Ovary (tissue), 7 donors: ENCODE measurements at regions not wholly inside any gene's neighbourhood (a gene's known extent, or its start where the extent isn't known, plus 50 kb on each side); places are given as distances from the start of the nearest gene placed in this dataset.
A peak's percentile ranks its signal among the peaks of the same experiment; 100 is the strongest.

Source experiments
- DNase-seq, 5 donors: peaks; one replicate each; pipeline ENCODE4 v3.0.0-alpha.2; 2019 to 2020
- H3K27ac ChIP-seq, 2 donors: fragments of 200-600 bp; one replicate each; pipeline versions ENCODE4 v1.5.1 to v1.8.0; 2019 to 2022
- H3K27me3 ChIP-seq: fragments of 200-600 bp; one replicate; pipeline ENCODE4 v1.8.0; 2022
- H3K36me3 ChIP-seq: fragments of 200-600 bp; sonication (generic); one replicate; pipeline ENCODE4 v1.5.1; 2019
- H3K4me1 ChIP-seq: one replicate; pipeline ENCODE4 v1.8.1; 2013; ENCODE audit warnings: mild to moderate bottlenecking, moderate library complexity; ENCODE audit not compliant: insufficient read depth
- H3K4me3 ChIP-seq: fragments of 200-600 bp; sonication (generic); one replicate; pipeline ENCODE4 v1.5.1; 2017
- H3K9me3 ChIP-seq, 2 donors: fragments of 200-600 bp in 1 of 2; sonication (generic) in 1 of 2; one replicate each; pipeline versions ENCODE4 v1.5.1 to v1.8.1; 2013 to 2019; ENCODE audit warnings: mild to moderate bottlenecking in 1 of 2, moderate library complexity in 1 of 2
- EP300 ChIP-seq: sonication (generic); formaldehyde crosslinking; IDR thresholded peaks from one replicate; pipeline ENCODE4 v1.6.1; 2017; ENCODE audit warnings: antibody characterized with exemption
- POLR2A ChIP-seq: fragments of 450-650 bp; IDR thresholded peaks from one replicate; pipeline ENCODE4 v1.6.1; 2017; ENCODE audit warnings: antibody characterized with exemption, mild to moderate bottlenecking, moderate library complexity
- WGBS, 3 donors: extraction: QIAGEN DNeasy Blood & Tissue Kit in 1 of 3; methylation state at CpG; one replicate each; pipeline versions ENCODE4 v1.1.5 to v1.1.7; 2013 to 2017; 5-methylcytosine and 5-hydroxymethylcytosine counted together
- intact Hi-C, 4 donors: fragments of 100-400 bp; cut with DNase I; formaldehyde crosslinking; loops; one replicate each; pipeline versions ENCODE4 v1.11.0 to v1.15.1; 2022 to 2023
- TF ChIP-seq, protein P1 (sequence below), 3 donors: fragments of 450-650 bp in 2 of 3; fragments of 200-600 bp in 1 of 3; IDR thresholded peaks; one replicate each; pipeline versions ENCODE4 v1.5.1 to v1.8.0; 2016 to 2022; ENCODE audit warnings: antibody characterized with exemption in 3 of 3, mild to moderate bottlenecking in 1 of 3
- donor health status: DM: no; HTN: no; CAD: no; lungs with moderate emphysema.
- donor health status: DM: no; HTN: no; CAD: no.
- donor health status: Bipolar disorder and iron deficiency.
- donor health status: DM: no; HTN: no; CAD: no.
- donor health status: DM: yes; HTN: yes; CAD: no.

DNA sequence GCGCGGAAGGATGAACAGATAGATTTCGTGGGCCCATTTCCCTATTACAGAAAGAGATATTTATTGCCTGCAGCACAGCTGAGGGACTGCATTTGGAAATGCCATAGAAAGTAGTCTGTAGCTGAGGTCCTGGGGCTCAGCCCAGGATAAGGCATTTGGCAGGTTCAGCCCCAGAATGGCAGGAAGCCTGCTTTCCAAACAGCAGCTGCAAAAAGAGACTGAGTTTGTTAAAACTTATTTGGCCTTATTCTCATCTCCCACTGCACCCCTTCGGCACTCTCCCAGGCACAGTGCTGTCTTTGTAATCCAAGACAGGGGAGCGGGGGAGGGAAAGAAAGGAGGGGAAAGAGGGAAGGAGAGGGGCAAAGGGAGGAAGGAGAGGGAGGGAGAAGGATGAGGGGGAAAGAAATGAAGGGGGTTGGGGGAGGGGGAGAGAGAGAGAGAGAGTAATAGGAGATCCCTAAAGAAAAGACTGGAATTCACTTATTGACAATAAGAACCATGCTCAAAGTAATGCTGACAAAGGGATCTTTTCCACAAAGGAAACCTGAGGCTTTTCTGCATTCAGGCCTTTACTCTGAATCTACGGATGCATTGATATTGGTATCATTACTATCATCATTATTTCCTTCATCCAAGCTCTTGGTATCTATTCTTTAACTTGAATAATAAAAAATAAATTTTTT, 94.0 kb upstream of the LRRN1 start:
- DNase-seq, result peak in 3 of 5 donors; percentile 19 to 36 (median 21)
- Histone ChIP-seq H3K27ac (no peak overlapping the region), H3K4me1 (no peaks in the 10 kb centered on the region), H3K27me3 (no peaks in the 10 kb centered on the region), H3K4me3 (no peak overlapping the region), H3K9me3 (no peaks in the 10 kb centered on the region), H3K36me3 (no peaks in the 10 kb centered on the region)
- TF ChIP-seq EP300, result no peak
- no peak for TF ChIP-seq POLR2A
- TF ChIP-seq, protein P1, sequence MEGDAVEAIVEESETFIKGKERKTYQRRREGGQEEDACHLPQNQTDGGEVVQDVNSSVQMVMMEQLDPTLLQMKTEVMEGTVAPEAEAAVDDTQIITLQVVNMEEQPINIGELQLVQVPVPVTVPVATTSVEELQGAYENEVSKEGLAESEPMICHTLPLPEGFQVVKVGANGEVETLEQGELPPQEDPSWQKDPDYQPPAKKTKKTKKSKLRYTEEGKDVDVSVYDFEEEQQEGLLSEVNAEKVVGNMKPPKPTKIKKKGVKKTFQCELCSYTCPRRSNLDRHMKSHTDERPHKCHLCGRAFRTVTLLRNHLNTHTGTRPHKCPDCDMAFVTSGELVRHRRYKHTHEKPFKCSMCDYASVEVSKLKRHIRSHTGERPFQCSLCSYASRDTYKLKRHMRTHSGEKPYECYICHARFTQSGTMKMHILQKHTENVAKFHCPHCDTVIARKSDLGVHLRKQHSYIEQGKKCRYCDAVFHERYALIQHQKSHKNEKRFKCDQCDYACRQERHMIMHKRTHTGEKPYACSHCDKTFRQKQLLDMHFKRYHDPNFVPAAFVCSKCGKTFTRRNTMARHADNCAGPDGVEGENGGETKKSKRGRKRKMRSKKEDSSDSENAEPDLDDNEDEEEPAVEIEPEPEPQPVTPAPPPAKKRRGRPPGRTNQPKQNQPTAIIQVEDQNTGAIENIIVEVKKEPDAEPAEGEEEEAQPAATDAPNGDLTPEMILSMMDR (IDR thresholded peaks at IDR 0.05), result no peak
- WGBS, 3 donors, result 24 to 30% (median 30%) methylated on average over 6 of the region's 6 CpGs
- intact Hi-C loops, result loop anchor here in 1 of 4 donors (5.0 kb wide), 1 partner anchor 1227 kb away; no protein-coding TSS in a partner anchor

GRCh38 chr3:3701949-3702348, 97.3 kb upstream of the LRRN1 start:
- Histone ChIP-seq H3K9me3 (no peaks in the 10 kb centered on the region), H3K4me3 (no peak overlapping the region), H3K36me3 (no peaks in the 10 kb centered on the region), H3K4me1 (no peaks in the 10 kb centered on the region), H3K27me3 (no peaks in the 10 kb centered on the region), H3K27ac (no peak overlapping the region)
- intact Hi-C loops, result no loop called here
- TF ChIP-seq, protein P1 (IDR thresholded peaks at IDR 0.05), result no peak
- no peak for TF ChIP-seq EP300
- DNase-seq, result no peak
- 87 to 91% (median 89%) methylated on average over 5 of the region's 5 CpGs for WGBS, 3 donors

DNA sequence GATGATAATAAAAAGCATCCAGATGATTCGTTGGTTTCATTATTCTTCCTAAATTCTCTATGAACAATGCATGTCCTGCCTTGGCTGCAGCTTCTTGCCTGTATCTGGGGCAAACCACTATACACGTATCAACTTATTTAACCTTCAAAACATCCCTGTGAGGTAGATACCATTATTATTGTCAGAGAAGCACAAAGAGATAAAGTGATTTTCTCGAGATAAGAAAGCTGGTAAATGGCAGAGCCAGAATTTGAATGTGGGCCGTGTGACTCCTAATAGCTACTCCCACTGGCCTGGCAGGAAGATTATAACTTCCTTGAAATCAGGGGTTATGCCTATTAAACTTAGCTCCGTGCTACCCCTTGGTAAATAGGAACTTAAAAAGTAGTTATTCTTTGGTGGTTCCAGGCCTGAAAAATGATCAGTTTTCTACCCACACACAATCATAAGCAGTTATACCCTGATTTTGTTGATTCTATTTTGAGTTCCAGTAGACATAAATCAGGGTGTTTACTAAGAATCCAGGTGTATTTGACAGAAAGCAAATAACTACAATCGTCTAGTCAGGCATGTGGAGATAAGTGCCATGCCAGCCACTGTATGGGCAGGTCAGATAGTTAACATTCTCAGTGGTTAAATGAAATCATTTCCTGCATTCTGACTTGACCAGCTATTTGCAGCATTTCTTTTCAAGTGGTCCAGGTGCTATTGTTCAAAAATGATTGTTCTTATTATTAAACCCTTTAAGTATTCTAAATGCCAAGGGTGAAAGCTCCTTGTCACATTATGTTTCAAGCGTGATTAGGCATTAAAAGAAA, 99.2 kb upstream of the LRRN1 start:
- no peak overlapping the region for H3K4me3 ChIP-seq
- intact Hi-C loops, result no loop called here
- 57 to 66% (median 61%) methylated on average over 7 of the region's 7 CpGs for whole genome bisulfite sequencing, 3 donors
- TF ChIP-seq POLR2A, result no peak
- TF ChIP-seq EP300, result no peak
- TF ChIP-seq, protein P1 (IDR thresholded peaks at IDR 0.05), result no peak
- no peaks in the 10 kb centered on the region for H3K36me3 ChIP-seq
- DNase-seq, result no peak
- H3K27ac ChIP-seq, result no peak overlapping the region
- no peaks in the 10 kb centered on the region for H3K9me3 ChIP-seq
- H3K4me1 ChIP-seq, result no peaks in the 10 kb centered on the region
- H3K27me3 ChIP-seq, result no peaks in the 10 kb centered on the region

DNA sequence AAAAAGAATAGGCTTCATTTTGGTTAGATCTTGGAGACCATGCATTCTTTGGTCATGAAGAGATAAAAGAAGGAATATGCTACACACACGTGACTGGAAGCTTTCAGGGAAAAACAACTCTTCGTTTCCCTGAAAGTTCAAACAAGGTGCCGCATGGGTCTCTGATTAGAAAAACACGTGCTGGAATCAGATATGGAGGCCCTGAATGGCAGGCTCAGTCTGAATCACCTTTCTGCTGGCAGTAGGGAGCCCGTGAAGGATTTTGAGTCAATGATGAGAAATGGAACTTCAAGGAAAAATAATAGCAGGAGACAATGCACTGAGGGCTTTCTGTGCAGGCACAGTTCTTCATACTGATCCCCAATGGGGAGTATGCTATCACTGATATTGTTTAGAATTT, 99.8 kb upstream of the LRRN1 start:
- Histone ChIP-seq H3K4me1 (no peaks in the 10 kb centered on the region), H3K27me3 (no peaks in the 10 kb centered on the region), H3K27ac (no peak overlapping the region), H3K4me3 (no peak overlapping the region), H3K36me3 (no peaks in the 10 kb centered on the region), H3K9me3 (no peaks in the 10 kb centered on the region)
- intact Hi-C loops, result no loop called here
- WGBS, 3 donors, result 77 to 78% (median 78%) methylated on average over 5 of the region's 5 CpGs
- TF ChIP-seq EP300 (no peak), POLR2A (no peak)
- TF ChIP-seq, protein P1 (IDR thresholded peaks at IDR 0.05), result no peak
- no peak for DNase-seq
